ENCODE measurements at regions not wholly inside any gene's neighbourhood (a gene's known extent, or its start where the extent isn't known, plus 50 kb on each side); places are given as distances from the start of the nearest gene placed in this dataset.
A peak's percentile ranks its signal among the peaks of the same experiment; 100 is the strongest.

DNA sequence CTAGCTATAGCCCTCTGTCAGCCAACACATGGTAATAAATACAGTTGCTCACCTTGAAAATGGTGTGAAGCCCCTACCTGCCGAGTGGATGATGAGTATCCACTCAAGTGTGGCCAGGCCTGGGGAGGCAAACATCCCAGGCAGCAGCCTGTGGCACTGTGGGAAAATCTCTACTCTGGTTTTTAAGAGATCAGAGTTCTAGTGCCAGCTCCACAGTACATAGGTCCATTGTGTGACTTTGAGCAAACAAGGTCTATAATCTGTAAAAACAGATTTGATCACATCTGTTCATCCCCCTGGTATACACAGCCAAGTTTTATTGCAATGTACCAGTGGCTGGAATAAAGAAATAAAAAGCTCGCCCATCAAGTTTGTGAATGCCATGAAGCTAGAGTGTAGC lies 82.7 kb upstream of the ARMC2 start:
- H3K9me3 Mint-ChIP-seq: no peaks in the 10 kb centered on the region
- POLR2A ChIA-PET (ENCODE audit: partially characterized antibody): no interaction called here
- H3K9me3 ChIP-seq (ENCODE audit: control insufficient read depth in 1 of 2, low read length in 2 of 2): no peaks in the 10 kb centered on the region
- no peak for DNase-seq
- CTCF ChIA-PET (ENCODE audit: partially characterized antibody): no interaction called here
- H3K36me3 ChIP-seq (ENCODE audit: insufficient read depth, low read length): no peaks in the 10 kb centered on the region
- H3K27me3 ChIP-seq (ENCODE audit: insufficient read depth, low read length): no peaks in the 10 kb centered on the region
- peaks cover 0 to 6% (median 0%) of the 10 kb centered on the region in 4 donors for H3K4me1 Mint-ChIP-seq
- peaks cover 3 to 6% of the 10 kb centered on the region in 2 donors for H3K27me3 Mint-ChIP-seq
- no peak overlapping the region for H3K27ac Mint-ChIP-seq
- H3K4me1 ChIP-seq (ENCODE audit: insufficient read depth, low read length): no peaks in the 10 kb centered on the region
- peaks cover 0 to 3% of the 10 kb centered on the region in 2 donors for H3K36me3 Mint-ChIP-seq
- no peak overlapping the region for H3K4me3 Mint-ChIP-seq
- intact Hi-C loops (cut with micrococcal nuclease): no loop called here
- no peak overlapping the region for H3K27ac ChIP-seq (ENCODE audit: low read depth, low read length)
- H3K4me3 ChIP-seq (ENCODE audit: low read length in 2 of 2): no peak overlapping the region

DNA sequence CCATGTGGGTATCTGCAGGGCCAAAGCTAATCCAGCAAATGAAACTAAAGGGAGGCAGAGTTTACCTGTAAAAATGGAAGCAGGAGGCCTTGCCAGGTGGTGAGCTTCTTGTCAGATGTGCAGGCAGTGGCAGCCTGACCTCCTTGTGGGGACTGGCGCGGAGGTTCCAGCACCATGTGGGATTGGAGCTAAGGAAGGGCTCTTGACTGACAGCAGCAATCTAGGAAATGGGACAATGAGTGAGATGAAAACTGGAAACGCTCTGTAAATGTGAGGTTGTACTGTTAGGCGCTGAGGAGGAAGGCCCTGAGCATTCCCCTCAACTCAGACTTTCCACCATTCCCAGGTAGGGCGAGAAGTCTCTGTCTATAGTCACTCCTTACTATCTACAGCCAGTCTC lies 81.8 kb upstream of the ARMC2 start:
- Mint-ChIP-seq H3K4me3 (no peak overlapping the region), H3K36me3 (peaks cover 0 to 4% of the 10 kb centered on the region in 2 donors), H3K27me3 (peaks cover 0 to 6% of the 10 kb centered on the region in 2 donors), H3K27ac (no peak overlapping the region), H3K4me1 (peaks cover 0 to 6% (median 0%) of the 10 kb centered on the region in 4 donors), H3K9me3 (no peaks in the 10 kb centered on the region)
- H3K4me3 ChIP-seq (ENCODE audit: low read length in 2 of 2): no peak overlapping the region
- H3K4me1 ChIP-seq (ENCODE audit: insufficient read depth, low read length): no peaks in the 10 kb centered on the region
- no peak overlapping the region for H3K27ac ChIP-seq (ENCODE audit: low read depth, low read length)
- no peak for DNase-seq
- intact Hi-C loops (cut with micrococcal nuclease): no loop called here
- POLR2A ChIA-PET (ENCODE audit: partially characterized antibody): no interaction called here
- no peaks in the 10 kb centered on the region for H3K9me3 ChIP-seq (ENCODE audit: control insufficient read depth in 1 of 2, low read length in 2 of 2)
- CTCF ChIA-PET (ENCODE audit: partially characterized antibody): interaction anchor here (0.9 to 1.4 kb wide), 2 partner anchors 14 to 69 kb away, joined by 3 read pairs; no protein-coding TSS in a partner anchor
- no peaks in the 10 kb centered on the region for H3K36me3 ChIP-seq (ENCODE audit: insufficient read depth, low read length)
- no peaks in the 10 kb centered on the region for H3K27me3 ChIP-seq (ENCODE audit: insufficient read depth, low read length)

DNA sequence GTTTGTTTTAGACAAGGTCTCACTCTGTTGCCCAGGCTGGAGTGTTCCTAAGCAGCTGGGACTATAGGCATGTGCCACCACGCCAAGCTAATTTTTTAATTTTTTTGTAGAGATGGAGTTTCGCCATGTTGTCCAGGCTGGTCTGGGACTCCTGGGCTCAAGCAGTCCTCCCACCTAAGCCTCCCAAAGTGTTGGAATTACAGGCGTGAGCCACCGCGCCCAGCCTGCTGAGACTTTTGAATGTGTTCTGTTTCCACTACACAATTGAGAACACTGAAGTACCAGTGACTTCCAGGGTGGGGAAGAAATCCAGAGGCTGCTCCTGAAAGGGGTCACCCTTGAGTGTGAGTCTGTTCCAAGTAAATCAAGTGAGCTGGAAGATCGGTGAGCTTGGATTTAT lies 81.3 kb upstream of the ARMC2 start:
- Mint-ChIP-seq H3K4me1 (peaks cover 0 to 6% (median 0%) of the 10 kb centered on the region in 4 donors), H3K4me3 (no peak overlapping the region), H3K27me3 (peaks cover 0 to 6% of the 10 kb centered on the region in 2 donors), H3K9me3 (no peaks in the 10 kb centered on the region), H3K36me3 (peaks cover 0 to 4% of the 10 kb centered on the region in 2 donors), H3K27ac (no peak overlapping the region)
- Histone ChIP-seq H3K4me3 (ENCODE audit: low read length in 2 of 2) (no peak overlapping the region), H3K27ac (ENCODE audit: low read depth, low read length) (no peak overlapping the region), H3K36me3 (ENCODE audit: insufficient read depth, low read length) (no peaks in the 10 kb centered on the region), H3K9me3 (ENCODE audit: control insufficient read depth in 1 of 2, low read length in 2 of 2) (no peaks in the 10 kb centered on the region), H3K27me3 (ENCODE audit: insufficient read depth, low read length) (no peaks in the 10 kb centered on the region), H3K4me1 (ENCODE audit: insufficient read depth, low read length) (no peaks in the 10 kb centered on the region)
- DNase-seq: no peak
- CTCF ChIA-PET (ENCODE audit: partially characterized antibody): interaction anchor here (0.9 to 1.4 kb wide), 2 partner anchors 14 to 69 kb away, joined by 3 read pairs; no protein-coding TSS in a partner anchor
- intact Hi-C loops (cut with micrococcal nuclease): no loop called here
- POLR2A ChIA-PET (ENCODE audit: partially characterized antibody): no interaction called here

DNA sequence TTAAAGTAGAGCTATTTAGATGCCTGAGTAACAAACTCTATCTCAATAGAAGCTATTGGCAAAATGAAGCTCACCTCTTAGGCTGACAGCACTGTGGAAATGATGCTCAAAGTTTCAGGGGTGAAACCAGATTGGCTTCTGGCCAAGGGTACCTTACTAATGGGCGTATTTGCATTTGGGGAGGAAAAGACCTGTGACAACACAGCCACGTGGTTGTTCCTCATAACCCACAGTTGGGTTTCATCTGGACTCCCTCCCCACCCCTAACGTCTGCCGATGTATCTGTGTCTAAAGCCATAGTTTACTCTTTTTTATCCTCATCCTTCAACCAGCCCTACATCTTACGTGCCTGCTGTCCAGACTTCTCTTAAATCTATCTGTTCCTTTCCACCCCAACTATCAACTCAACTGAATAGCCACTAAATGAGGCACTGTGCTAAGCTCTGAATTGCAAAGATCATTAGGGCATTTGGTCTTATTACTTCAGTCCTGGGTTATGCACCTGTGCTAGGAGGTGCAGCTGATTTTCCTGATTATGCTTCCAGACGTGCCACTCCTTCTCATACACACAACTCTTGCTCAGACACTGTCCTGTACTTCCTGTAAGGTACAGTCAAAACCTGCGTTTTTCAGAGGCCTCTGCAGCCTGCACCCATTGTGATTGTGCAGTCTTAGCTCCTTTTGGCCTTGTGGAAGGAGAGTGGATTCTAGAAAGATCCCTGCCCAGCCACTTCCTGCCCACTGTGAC lies 80.6 kb upstream of the ARMC2 start:
- Histone ChIP-seq H3K4me1 (ENCODE audit: insufficient read depth, low read length) (no peaks in the 10 kb centered on the region), H3K9me3 (ENCODE audit: control insufficient read depth in 1 of 2, low read length in 2 of 2) (no peaks in the 10 kb centered on the region), H3K27ac (ENCODE audit: low read depth, low read length) (no peak overlapping the region), H3K4me3 (ENCODE audit: low read length in 2 of 2) (no peak overlapping the region), H3K36me3 (ENCODE audit: insufficient read depth, low read length) (no peaks in the 10 kb centered on the region), H3K27me3 (ENCODE audit: insufficient read depth, low read length) (no peaks in the 10 kb centered on the region)
- H3K4me1 Mint-ChIP-seq: peaks cover 0 to 3% (median 0%) of the 10 kb centered on the region in 4 donors
- no peak overlapping the region for H3K4me3 Mint-ChIP-seq
- intact Hi-C loops (cut with micrococcal nuclease): no loop called here
- H3K9me3 Mint-ChIP-seq: no peaks in the 10 kb centered on the region
- POLR2A ChIA-PET (ENCODE audit: partially characterized antibody): no interaction called here
- DNase-seq: no peak
- CTCF ChIA-PET (ENCODE audit: partially characterized antibody): interaction anchor here (1.4 kb wide), 1 partner anchor 68 kb away, joined by 3 read pairs; no protein-coding TSS in a partner anchor
- H3K27ac Mint-ChIP-seq: peak overlapping the region in 1 of 7 donors; percentile 1
- peaks cover 0 to 4% of the 10 kb centered on the region in 2 donors for H3K36me3 Mint-ChIP-seq
- peaks cover 0 to 9% of the 10 kb centered on the region in 2 donors for H3K27me3 Mint-ChIP-seq

DNA sequence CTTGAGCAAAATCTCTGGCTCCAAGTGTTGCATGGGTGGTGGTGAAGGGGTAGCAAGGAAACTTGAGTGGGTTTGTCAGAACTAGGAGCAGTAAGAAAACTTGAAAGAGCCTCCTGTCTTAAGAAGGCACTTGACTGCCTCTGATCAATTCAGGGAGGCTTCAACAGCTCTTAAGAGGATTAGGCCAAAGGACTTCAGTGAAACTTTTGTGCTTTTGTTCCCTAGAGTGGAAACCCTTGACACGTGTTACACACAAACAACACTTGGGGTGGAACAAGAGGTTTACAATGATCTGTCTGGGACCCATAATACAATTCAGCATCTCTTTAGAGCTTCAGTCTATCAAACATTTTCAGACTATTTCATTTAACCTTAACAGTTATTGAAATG lies 80.1 kb upstream of the ARMC2 start:
- H3K36me3 Mint-ChIP-seq: peaks cover 0 to 4% of the 10 kb centered on the region in 2 donors
- ChIA-PET CTCF (ENCODE audit: partially characterized antibody) (no interaction called here), POLR2A (ENCODE audit: partially characterized antibody) (no interaction called here)
- H3K27ac ChIP-seq (ENCODE audit: low read depth, low read length): no peak overlapping the region
- peaks cover 0 to 3% (median 0%) of the 10 kb centered on the region in 4 donors for H3K4me1 Mint-ChIP-seq
- H3K36me3 ChIP-seq (ENCODE audit: insufficient read depth, low read length): no peaks in the 10 kb centered on the region
- H3K9me3 Mint-ChIP-seq: no peaks in the 10 kb centered on the region
- intact Hi-C loops (cut with micrococcal nuclease): no loop called here
- no peaks in the 10 kb centered on the region for H3K27me3 ChIP-seq (ENCODE audit: insufficient read depth, low read length)
- no peak overlapping the region for H3K27ac Mint-ChIP-seq
- H3K9me3 ChIP-seq (ENCODE audit: control insufficient read depth in 1 of 2, low read length in 2 of 2): no peaks in the 10 kb centered on the region
- H3K27me3 Mint-ChIP-seq: peaks cover 0 to 9% of the 10 kb centered on the region in 2 donors
- no peak overlapping the region for H3K4me3 Mint-ChIP-seq
- H3K4me1 ChIP-seq (ENCODE audit: insufficient read depth, low read length): no peaks in the 10 kb centered on the region
- no peak overlapping the region for H3K4me3 ChIP-seq (ENCODE audit: low read length in 2 of 2)
- DNase-seq: no peak

DNA sequence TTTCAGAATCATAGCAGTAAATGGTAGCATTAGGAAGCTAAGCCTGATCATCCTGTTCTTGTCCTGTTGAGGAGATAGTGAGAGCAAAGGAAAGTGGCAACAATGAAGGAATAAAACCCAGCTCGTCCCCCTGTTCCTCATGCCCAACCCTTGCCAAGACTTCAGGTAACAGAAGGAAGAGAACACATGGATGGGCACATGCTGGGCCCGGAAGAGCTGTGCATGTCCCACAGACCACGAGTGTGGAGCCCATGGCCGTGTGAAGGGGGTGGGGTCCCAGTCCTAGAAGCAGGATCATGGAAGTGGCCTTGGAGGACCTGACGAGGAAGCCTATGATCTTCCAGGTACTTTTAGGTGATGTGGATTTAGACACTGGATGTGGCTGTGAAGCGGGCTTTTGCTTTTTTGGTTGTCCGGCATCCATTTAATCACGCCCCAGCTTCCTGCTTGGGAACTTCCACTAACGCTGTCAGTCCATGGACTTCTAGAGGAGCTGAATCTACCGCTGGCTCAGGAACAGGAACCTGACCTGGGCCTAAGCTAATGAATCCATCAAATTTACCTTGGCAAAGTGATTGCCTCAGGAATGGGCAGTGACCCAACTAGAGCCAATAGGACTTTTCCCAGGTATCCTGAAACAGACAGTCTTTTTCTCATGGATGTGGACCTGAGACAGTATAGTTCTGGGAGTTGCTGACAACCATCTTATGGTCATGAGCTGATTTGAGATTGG lies 79.3 kb upstream of the ARMC2 start:
- H3K36me3 Mint-ChIP-seq: peaks cover 0 to 4% of the 10 kb centered on the region in 2 donors
- Histone ChIP-seq H3K4me1 (ENCODE audit: insufficient read depth, low read length) (no peaks in the 10 kb centered on the region), H3K9me3 (ENCODE audit: control insufficient read depth in 1 of 2, low read length in 2 of 2) (no peaks in the 10 kb centered on the region), H3K4me3 (ENCODE audit: low read length in 2 of 2) (no peak overlapping the region), H3K27ac (ENCODE audit: low read depth, low read length) (no peak overlapping the region), H3K27me3 (ENCODE audit: insufficient read depth, low read length) (no peaks in the 10 kb centered on the region), H3K36me3 (ENCODE audit: insufficient read depth, low read length) (no peaks in the 10 kb centered on the region)
- H3K27me3 Mint-ChIP-seq: peaks cover 0 to 9% of the 10 kb centered on the region in 2 donors
- ChIA-PET CTCF (ENCODE audit: partially characterized antibody) (interaction anchor here (2.4 kb wide), 1 partner anchor 10 kb away, joined by 7 read pairs; no protein-coding TSS in a partner anchor), POLR2A (ENCODE audit: partially characterized antibody) (no interaction called here)
- peaks cover 0 to 3% (median 0%) of the 10 kb centered on the region in 4 donors for H3K4me1 Mint-ChIP-seq
- no peak overlapping the region for H3K27ac Mint-ChIP-seq
- H3K4me3 Mint-ChIP-seq: no peak overlapping the region
- no peaks in the 10 kb centered on the region for H3K9me3 Mint-ChIP-seq
- DNase-seq: no peak
- intact Hi-C loops (cut with micrococcal nuclease): no loop called here

DNA sequence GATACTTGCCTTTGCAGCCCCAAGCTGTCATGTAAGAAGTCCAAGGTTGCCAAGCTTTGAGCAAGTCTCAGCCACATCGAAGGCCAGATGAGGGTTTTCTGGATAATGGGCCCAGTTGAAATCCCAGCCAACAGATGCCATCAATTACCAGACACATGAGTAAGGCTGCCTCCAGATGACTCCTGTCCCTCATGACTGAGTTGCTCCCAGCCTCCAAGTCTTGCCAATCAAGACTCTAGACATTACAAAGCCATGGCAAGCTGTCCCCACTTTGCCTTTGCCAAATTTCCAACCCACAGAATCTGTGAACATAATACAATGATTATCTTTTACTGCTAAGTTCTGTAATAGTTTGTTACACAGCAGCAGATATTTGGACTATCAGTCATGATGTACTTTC lies 76.8 kb upstream of the ARMC2 start:
- intact Hi-C loops (cut with micrococcal nuclease): no loop called here
- H3K27me3 Mint-ChIP-seq: peaks cover 2 to 6% of the 10 kb centered on the region in 2 donors

More for the DNA sequence above, 76.8 kb upstream of the ARMC2 start:
- H3K27ac Mint-ChIP-seq: no peak overlapping the region
- POLR2A ChIA-PET (ENCODE audit: partially characterized antibody): no interaction called here
- H3K27me3 ChIP-seq (ENCODE audit: insufficient read depth, low read length): no peaks in the 10 kb centered on the region
- no peak for DNase-seq
- H3K4me3 ChIP-seq (ENCODE audit: low read length in 2 of 2): no peak overlapping the region
- CTCF ChIA-PET (ENCODE audit: partially characterized antibody): interaction anchor here (1.3 kb wide), 1 partner anchor 11 kb away, joined by 4 read pairs; no protein-coding TSS in a partner anchor
- H3K36me3 ChIP-seq (ENCODE audit: insufficient read depth, low read length): no peaks in the 10 kb centered on the region
- no peaks in the 10 kb centered on the region for H3K9me3 ChIP-seq (ENCODE audit: control insufficient read depth in 1 of 2, low read length in 2 of 2)
- no peak overlapping the region for H3K4me3 Mint-ChIP-seq
- peaks cover 0 to 3% (median 0%) of the 10 kb centered on the region in 4 donors for H3K4me1 Mint-ChIP-seq
- H3K4me1 ChIP-seq (ENCODE audit: insufficient read depth, low read length): no peaks in the 10 kb centered on the region
- H3K9me3 Mint-ChIP-seq: no peaks in the 10 kb centered on the region
- H3K36me3 Mint-ChIP-seq: peaks cover 0 to 4% of the 10 kb centered on the region in 2 donors
- H3K27ac ChIP-seq (ENCODE audit: low read depth, low read length): no peak overlapping the region
